Kidney (tissue), 13 donors: ENCODE measurements at regions not wholly inside any gene's neighbourhood (a gene's known extent, or its start where the extent isn't known, plus 50 kb on each side); places are given as distances from the start of the nearest gene placed in this dataset.
A peak's percentile ranks its signal among the peaks of the same experiment; 100 is the strongest.

Experiments
- DNase-seq, 5 donors: peaks; one replicate each; pipeline ENCODE4 v3.0.0-alpha.2; 2013 to 2020
- FAIRE-seq: peaks from 2 replicates; lab custom pipeline; 2012; peaks lifted over from hg19 to GRCh38; lab: Jason Lieb, UNC
- H3K27ac ChIP-seq, 2 donors: one replicate each; pipeline ENCODE4 v1.7.0; 2013; ENCODE audit warnings: low read depth in 2 of 2, low read length in 2 of 2, inconsistent platforms in 1 of 2
- H3K27me3 ChIP-seq: one replicate; pipeline ENCODE4 v1.7.1; 2013; ENCODE audit warnings: low read length, inconsistent platforms; ENCODE audit not compliant: control insufficient read depth, insufficient read depth
- H3K36me3 ChIP-seq, 3 donors: one replicate each; pipeline versions ENCODE4 v1.7.0 to v1.7.1; 2013; ENCODE audit warnings: low read length in 3 of 3, control low read depth in 1 of 3, inconsistent platforms in 1 of 3; ENCODE audit not compliant: insufficient read depth in 3 of 3, control insufficient read depth in 2 of 3
- H3K4me1 ChIP-seq, 3 donors: one replicate each; pipeline versions ENCODE4 v1.7.0 to v1.7.1; 2013; ENCODE audit warnings: low read length in 3 of 3, inconsistent platforms in 1 of 3, low read depth in 1 of 3; ENCODE audit not compliant: control insufficient read depth in 2 of 3, insufficient read depth in 2 of 3
- H3K4me3 ChIP-seq, 3 donors: one replicate each; pipeline versions ENCODE4 v1.7.0 to v1.8.1; 2013; ENCODE audit warnings: low read length in 3 of 3, control low read depth in 1 of 3, inconsistent platforms in 1 of 3
- H3K9ac ChIP-seq, 3 donors: one replicate each; pipeline versions ENCODE4 v1.7.0 to v1.7.1; 2013; ENCODE audit warnings: low read length in 3 of 3, control low read depth in 1 of 3, inconsistent platforms in 1 of 3
- H3K9me3 ChIP-seq, 3 donors: one replicate each; pipeline versions ENCODE4 v1.7.0 to v1.7.1; 2013; ENCODE audit warnings: low read length in 3 of 3, control low read depth in 1 of 3, inconsistent platforms in 1 of 3; ENCODE audit not compliant: control insufficient read depth in 2 of 3, insufficient read depth in 1 of 3
- CTCF ChIP-seq: IDR thresholded peaks from 3 replicates; pipeline ENCODE4 v1.5.1; 2012; ENCODE audit warnings: mild to moderate bottlenecking, moderate library complexity, borderline replicate concordance; ENCODE audit not compliant: insufficient read depth; ENCODE audit errors: extremely low read depth
- intact Hi-C: fragments of 100-400 bp; cut with DNase I; formaldehyde crosslinking; loops from one replicate; pipeline ENCODE4 v1.11.1; 2022
- donor health status: control.
- donor health status: control.
- donor health status: control.
- donor health status: control.
- donor health status: control.
- donor health status: DM: yes; HTN: yes; CAD: no.
- donor health status: Normal renal cell carcinoma (clear cell type).

- DNase-seq = peak in 1 of 5 donors; percentile 24
- Histone ChIP-seq H3K36me3 (no peaks in the 10 kb centered on the region), H3K9ac (no peak overlapping the region), H3K27me3 (no peaks in the 10 kb centered on the region), H3K4me1 (peaks cover 0 to 3% (median 0%) of the 10 kb centered on the region in 3 donors), H3K9me3 (no peaks in the 10 kb centered on the region), H3K27ac (no peak overlapping the region), H3K4me3 (no peak overlapping the region)
- TF ChIP-seq CTCF = no peak
- no peak for FAIRE-seq
- intact Hi-C loops = no loop called here
Observed at GRCh38 chr15:57789225-57789624, 82.7 kb downstream of the POLR2M start.

DNA sequence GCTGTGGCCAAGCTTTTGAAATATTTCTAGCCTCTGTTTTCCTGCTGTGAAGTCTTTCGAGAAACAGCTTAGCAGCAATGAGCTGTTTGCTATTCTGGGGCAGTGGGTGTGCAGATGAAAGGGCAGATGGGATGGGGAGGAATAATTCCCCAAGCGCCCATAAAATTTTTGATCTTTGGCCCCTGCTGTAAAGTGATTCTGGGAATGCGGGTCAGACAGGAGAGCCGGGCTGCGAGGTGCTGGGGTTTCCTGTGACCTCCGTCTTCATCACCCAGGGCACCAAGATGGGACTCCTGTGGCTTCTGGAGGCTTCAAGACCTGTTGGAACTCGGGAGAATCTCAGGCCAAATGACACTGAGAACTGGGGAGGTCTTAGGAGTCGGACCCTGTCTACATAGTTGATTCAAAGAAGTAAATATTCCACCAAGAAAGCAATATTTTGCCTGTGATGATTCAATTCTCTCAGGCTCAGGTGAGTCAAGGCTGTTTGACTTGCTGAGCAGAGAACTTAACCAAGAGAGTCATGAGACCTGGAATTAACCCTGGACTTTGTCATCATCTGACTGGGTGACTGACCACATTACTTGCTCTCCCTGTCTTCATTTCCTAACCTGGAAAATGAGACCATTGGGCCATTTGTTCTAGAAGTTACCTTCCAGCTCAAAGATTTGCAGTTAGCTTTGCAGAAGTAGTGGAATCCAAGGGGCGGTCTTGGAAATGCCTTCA, 86.4 kb downstream of the POLR2M start:
- no peaks in the 10 kb centered on the region for H3K9me3 ChIP-seq
- no peak for TF ChIP-seq CTCF
- H3K4me1 ChIP-seq = peaks cover 0 to 9% (median 4%) of the 10 kb centered on the region in 3 donors
- no peaks in the 10 kb centered on the region for H3K27me3 ChIP-seq
- DNase-seq = no peak
- H3K36me3 ChIP-seq = no peaks in the 10 kb centered on the region
- no peak overlapping the region for H3K9ac ChIP-seq
- FAIRE-seq = no peak
- H3K4me3 ChIP-seq = no peak overlapping the region
- no peak overlapping the region for H3K27ac ChIP-seq
- intact Hi-C loops = no loop called here

DNA sequence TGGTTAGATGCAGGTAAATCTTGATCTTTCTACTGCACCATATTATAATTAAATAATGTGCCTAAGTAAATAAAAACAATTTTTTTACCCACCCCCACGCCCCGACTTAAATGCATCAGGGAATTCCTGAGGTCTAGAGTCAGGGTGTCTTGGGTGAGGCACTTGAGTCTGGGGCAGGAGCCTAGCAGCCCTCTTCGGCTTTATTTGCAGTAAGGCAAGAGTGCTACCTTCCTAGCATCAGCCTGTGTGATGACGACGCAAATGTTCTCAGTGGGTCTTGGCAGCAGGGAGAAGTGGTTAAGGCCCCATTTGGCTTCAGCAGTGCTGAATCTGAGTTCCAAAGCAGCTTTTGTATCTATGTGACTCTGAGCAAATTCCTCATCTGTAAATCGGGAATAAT, 88.7 kb downstream of the POLR2M start:
- DNase-seq = no peak
- H3K4me3 ChIP-seq = no peak overlapping the region
- intact Hi-C loops = no loop called here
- H3K27me3 ChIP-seq = no peaks in the 10 kb centered on the region
- no peaks in the 10 kb centered on the region for H3K9me3 ChIP-seq
- FAIRE-seq = no peak
- peaks cover 0 to 9% (median 4%) of the 10 kb centered on the region in 3 donors for H3K4me1 ChIP-seq
- no peaks in the 10 kb centered on the region for H3K36me3 ChIP-seq
- H3K9ac ChIP-seq = no peak overlapping the region
- no peak overlapping the region for H3K27ac ChIP-seq
- no peak for TF ChIP-seq CTCF
